22Rv1 (cell line): ENCODE measurements at regions not wholly inside any gene's neighbourhood (a gene's known extent, or its start where the extent isn't known, plus 50 kb on each side); places are given as distances from the start of the nearest gene placed in this dataset.

Experiments
- H3K27ac ChIP-seq: fragments of 450-650 bp; 2 replicates; pipeline ENCODE4 v1.5.1; 2017
- CTCF ChIP-seq: fragments of 450-650 bp; IDR thresholded peaks from 2 replicates; pipeline ENCODE4 v1.5.1; 2017; ENCODE audit warnings: mild to moderate bottlenecking
- ZFX ChIP-seq: fragments of 450-650 bp; IDR thresholded peaks from 2 replicates; pipeline ENCODE4 v1.6.1; 2017; ENCODE audit warnings: antibody characterized with exemption, borderline replicate concordance

- H3K27ac ChIP-seq: no peak overlapping the region
- TF ChIP-seq CTCF (no peak), ZFX (no peak)
These were observed 341.9 kb downstream of the TMEM167A start for GRCh38 chr5:82735160-82735789.

GRCh38 chr5:82734347-82734746 is 342.8 kb downstream of the TMEM167A start:
- H3K27ac ChIP-seq: no peak overlapping the region
- TF ChIP-seq ZFX (no peak), CTCF (no peak)

GRCh38 chr5:82730913-82731312 is 346.3 kb downstream of the TMEM167A start:
- H3K27ac ChIP-seq: no peak overlapping the region
- TF ChIP-seq ZFX (no peak), CTCF (no peak)

GRCh38 chr5:82728926-82729702 is 348.1 kb downstream of the TMEM167A start:
- TF ChIP-seq ZFX: no peak
- TF ChIP-seq CTCF: no peak
- H3K27ac ChIP-seq: no peak overlapping the region

- no peak for TF ChIP-seq ZFX
- TF ChIP-seq CTCF: no peak
- no peak overlapping the region for H3K27ac ChIP-seq
These were observed 354.0 kb downstream of the TMEM167A start for GRCh38 chr5:82723168-82723567.

GRCh38 chr5:82721087-82721410 is 356.1 kb downstream of the TMEM167A start:
- H3K27ac ChIP-seq: no peak overlapping the region
- TF ChIP-seq ZFX (no peak), CTCF (no peak)
